Spleen (tissue), 7 donors: ENCODE measurements at regions not wholly inside any gene's neighbourhood (a gene's known extent, or its start where the extent isn't known, plus 50 kb on each side); places are given as distances from the start of the nearest gene placed in this dataset.

Experiments used
- POLR2A ChIP-seq, 3 donors: fragments of 450-650 bp; IDR thresholded peaks; one replicate each; pipeline ENCODE4 v1.5.1; 2017; ENCODE audit warnings: antibody characterized with exemption in 3 of 3, mild to moderate bottlenecking in 1 of 3
- POLR2AphosphoS5 ChIP-seq, 3 donors: sonication (generic); formaldehyde crosslinking; IDR thresholded peaks; one replicate each; pipeline ENCODE4 v1.5.1; 2017; ENCODE audit warnings: antibody characterized with exemption in 3 of 3
- TF ChIP-seq, protein P1 (sequence below), 11 experiments: fragments of 200-600 bp in 7 of 11; fragments of 450-650 bp in 4 of 11; sonication (generic) in 4 of 11; IDR thresholded peaks in 8 of 11; conservative IDR thresholded peaks in 3 of 11; 1 replicate in 7 of 11; 2 replicates in 4 of 11; pipeline versions ENCODE4 v1.4.0 to v1.8.0; 2016 to 2021; ENCODE audit warnings: antibody characterized with exemption in 11 of 11, inconsistent platforms in 4 of 11, mild to moderate bottlenecking in 1 of 11
- donor health status: DM: no; HTN: no; CAD: no; lungs with moderate emphysema.
- donor health status: DM: no; HTN: no; CAD: no.
- donor health status: DM: no; HTN: no; CAD: no.

DNA sequence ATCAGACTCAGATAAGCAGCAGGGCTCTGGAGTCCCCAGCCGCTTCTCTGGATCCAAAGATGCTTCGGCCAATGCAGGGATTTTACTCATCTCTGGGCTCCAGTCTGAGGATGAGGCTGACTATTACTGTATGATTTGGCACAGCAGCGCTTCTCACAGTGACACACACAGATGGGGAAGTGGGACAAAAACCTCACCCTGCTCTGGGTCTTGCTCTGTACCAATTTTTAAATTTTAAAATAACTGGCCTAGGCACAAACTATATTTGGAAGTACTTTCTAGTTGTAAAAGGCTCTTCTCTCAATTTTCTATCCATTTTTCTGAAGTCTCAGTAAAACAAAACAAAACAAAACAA lies 131.7 kb downstream of the VPREB1 start:
- TF ChIP-seq POLR2A (IDR thresholded peaks at IDR 0.05) (no peak), POLR2AphosphoS5 (IDR thresholded peaks at IDR 0.05) (no peak)
- TF ChIP-seq, protein P1, sequence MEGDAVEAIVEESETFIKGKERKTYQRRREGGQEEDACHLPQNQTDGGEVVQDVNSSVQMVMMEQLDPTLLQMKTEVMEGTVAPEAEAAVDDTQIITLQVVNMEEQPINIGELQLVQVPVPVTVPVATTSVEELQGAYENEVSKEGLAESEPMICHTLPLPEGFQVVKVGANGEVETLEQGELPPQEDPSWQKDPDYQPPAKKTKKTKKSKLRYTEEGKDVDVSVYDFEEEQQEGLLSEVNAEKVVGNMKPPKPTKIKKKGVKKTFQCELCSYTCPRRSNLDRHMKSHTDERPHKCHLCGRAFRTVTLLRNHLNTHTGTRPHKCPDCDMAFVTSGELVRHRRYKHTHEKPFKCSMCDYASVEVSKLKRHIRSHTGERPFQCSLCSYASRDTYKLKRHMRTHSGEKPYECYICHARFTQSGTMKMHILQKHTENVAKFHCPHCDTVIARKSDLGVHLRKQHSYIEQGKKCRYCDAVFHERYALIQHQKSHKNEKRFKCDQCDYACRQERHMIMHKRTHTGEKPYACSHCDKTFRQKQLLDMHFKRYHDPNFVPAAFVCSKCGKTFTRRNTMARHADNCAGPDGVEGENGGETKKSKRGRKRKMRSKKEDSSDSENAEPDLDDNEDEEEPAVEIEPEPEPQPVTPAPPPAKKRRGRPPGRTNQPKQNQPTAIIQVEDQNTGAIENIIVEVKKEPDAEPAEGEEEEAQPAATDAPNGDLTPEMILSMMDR (IDR thresholded peaks at IDR 0.05 in 8 of 11, conservative IDR thresholded peaks at IDR 0.05 in 3 of 11): no peak
